ENCODE measurements at regions not wholly inside any gene's neighbourhood (a gene's known extent, or its start where the extent isn't known, plus 50 kb on each side); places are given as distances from the start of the nearest gene placed in this dataset.

- TF ChIP-seq CTCF (IDR thresholded peaks at IDR 0.05) (no peak), EZH2 (IDR thresholded peaks at IDR 0.05) (no peak)
These were observed 311.7 kb downstream of the TRIM36 start for GRCh38 chr5:114857941-114858551.
